HEK293 (cell line): ENCODE measurements at regions not wholly inside any gene's neighbourhood (a gene's known extent, or its start where the extent isn't known, plus 50 kb on each side); places are given as distances from the start of the nearest gene placed in this dataset.

Experiments used
- CTCF ChIA-PET: fragments of 350-600 bp; formaldehyde crosslinking; extraction: SDS; loops from one replicate; lab custom pipeline; 2021; ENCODE audit warnings: antibody characterized with exemption; lab: Yijun Ruan, JAX
- POLR2A ChIA-PET: fragments of 300-600 bp; formaldehyde crosslinking; extraction: SDS; loops from one replicate; lab custom pipeline; 2020; ENCODE audit warnings: antibody characterized with exemption, inconsistent platforms; lab: Yijun Ruan, JAX
- H3K27ac ChIP-seq: fragments of 200-500 bp; sonication (Bioruptor generic); 2 replicates; pipeline ENCODE4 v1.5.1; 2014; ENCODE audit warnings: low read depth, low read length, control low read depth, inconsistent platforms; ENCODE audit errors: extremely low read depth
- H3K36me3 ChIP-seq, 2 experiments: fragments of 200-500 bp in 1 of 2; sonication (Bioruptor generic) in 1 of 2; 1 replicate in 1 of 2; 2 replicates in 1 of 2; pipeline ENCODE4 v1.5.1; 2014 to 2017; ENCODE audit warnings: inconsistent platforms in 2 of 2, low read length in 2 of 2; ENCODE audit not compliant: control insufficient read depth in 2 of 2, insufficient read depth in 1 of 2
- H3K4me1 ChIP-seq: fragments of 200-500 bp; sonication (Bioruptor generic); 2 replicates; pipeline ENCODE4 v1.5.1; 2014; ENCODE audit warnings: mild to moderate bottlenecking, low read length, inconsistent platforms; ENCODE audit not compliant: control insufficient read depth, insufficient read depth
- H3K4me3 ChIP-seq: 2 replicates; pipeline ENCODE4 v1.5.1; 2011; ENCODE audit warnings: low read depth, mild to moderate bottlenecking, control low read depth, low read length, moderate library complexity
- H3K9me3 ChIP-seq: fragments of 200-500 bp; sonication (Bioruptor generic); 2 replicates; pipeline ENCODE4 v1.5.1; 2014; ENCODE audit warnings: low read depth, low read length, inconsistent platforms; ENCODE audit not compliant: control insufficient read depth, insufficient read depth
- GLIS2 ChIP-seq: fragments of 450-650 bp; formaldehyde crosslinking; IDR thresholded peaks from 2 replicates; pipeline ENCODE4 v1.5.1; 2016; ENCODE audit warnings: missing biosample characterization, missing genetic modification characterization
- KLF16 ChIP-seq: fragments of 450-650 bp; formaldehyde crosslinking; IDR thresholded peaks from 2 replicates; pipeline ENCODE4 v1.5.1; 2017; ENCODE audit warnings: missing biosample characterization, missing genetic modification characterization
- KLF8 ChIP-seq: fragments of 450-650 bp; formaldehyde crosslinking; IDR thresholded peaks from 2 replicates; pipeline ENCODE4 v1.5.1; 2016; ENCODE audit warnings: missing biosample characterization, missing genetic modification characterization
- MEIS1 ChIP-seq: sonication (generic); formaldehyde crosslinking; IDR thresholded peaks from 2 replicates; pipeline ENCODE4 v1.8.1; 2022; ENCODE audit warnings: missing genetic modification reagents, mild to moderate bottlenecking, borderline replicate concordance
- OVOL3 ChIP-seq: fragments of 450-650 bp; formaldehyde crosslinking; IDR thresholded peaks from 2 replicates; pipeline ENCODE4 v1.5.1; 2016; ENCODE audit warnings: missing biosample characterization, missing genetic modification characterization
- SCRT2 ChIP-seq: fragments of 450-650 bp; formaldehyde crosslinking; IDR thresholded peaks from 2 replicates; pipeline ENCODE4 v1.5.1; 2016; ENCODE audit warnings: missing biosample characterization, missing genetic modification characterization
- ZFP37 ChIP-seq: fragments of 450-650 bp; formaldehyde crosslinking; IDR thresholded peaks from 2 replicates; pipeline ENCODE4 v1.5.1; 2016; ENCODE audit warnings: missing biosample characterization, missing genetic modification characterization
- ZNF23 ChIP-seq: fragments of 450-650 bp; formaldehyde crosslinking; IDR thresholded peaks from 2 replicates; pipeline ENCODE4 v1.5.1; 2016; ENCODE audit warnings: missing biosample characterization, missing genetic modification characterization, borderline replicate concordance
- ZNF324 ChIP-seq: fragments of 450-650 bp; formaldehyde crosslinking; IDR thresholded peaks from 2 replicates; pipeline ENCODE4 v1.5.1; 2016; ENCODE audit warnings: missing biosample characterization, missing genetic modification characterization
- ZNF341 ChIP-seq: fragments of 450-650 bp; formaldehyde crosslinking; IDR thresholded peaks from 2 replicates; pipeline ENCODE4; 2016; ENCODE audit warnings: low read depth, missing biosample characterization, missing genetic modification characterization
- ZNF530 ChIP-seq: fragments of 450-650 bp; formaldehyde crosslinking; IDR thresholded peaks from 2 replicates; pipeline ENCODE4 v1.5.1; 2016; ENCODE audit warnings: low read depth, missing biosample characterization, missing genetic modification characterization
- ZNF560 ChIP-seq: fragments of 450-650 bp; formaldehyde crosslinking; IDR thresholded peaks from 2 replicates; pipeline ENCODE4 v1.5.1; 2017; ENCODE audit warnings: missing biosample characterization, missing genetic modification characterization, borderline replicate concordance
- ZNF585B ChIP-seq: fragments of 450-650 bp; formaldehyde crosslinking; IDR thresholded peaks from 2 replicates; pipeline ENCODE4 v1.5.1; 2016; ENCODE audit warnings: missing biosample characterization, missing genetic modification characterization
- ZNF777 ChIP-seq: fragments of 450-650 bp; formaldehyde crosslinking; IDR thresholded peaks from 2 replicates; pipeline ENCODE4 v1.5.1; 2017; ENCODE audit warnings: missing biosample characterization, missing genetic modification characterization, borderline replicate concordance
- ZSCAN23 ChIP-seq: fragments of 450-650 bp; formaldehyde crosslinking; IDR thresholded peaks from 2 replicates; pipeline ENCODE4 v1.5.1; 2016; ENCODE audit warnings: missing biosample characterization, missing genetic modification characterization
- TF ChIP-seq, protein P1 (sequence below): fragments of 450-650 bp; formaldehyde crosslinking; IDR thresholded peaks from 2 replicates; pipeline ENCODE4 v1.5.1; 2016; ENCODE audit warnings: missing biosample characterization, missing genetic modification characterization
- TF ChIP-seq, protein P2 (sequence below): fragments of 450-650 bp; formaldehyde crosslinking; IDR thresholded peaks from 2 replicates; pipeline ENCODE4 v1.5.1; 2017; ENCODE audit warnings: missing biosample characterization, missing genetic modification characterization
- TF ChIP-seq, protein P3 (sequence below): fragments of 450-650 bp; formaldehyde crosslinking; IDR thresholded peaks from 2 replicates; pipeline ENCODE4 v1.5.1; 2016; ENCODE audit warnings: missing biosample characterization, missing genetic modification characterization
- TF ChIP-seq, protein P4 (sequence below): sonication (generic); formaldehyde crosslinking; IDR thresholded peaks from 2 replicates; pipeline ENCODE4 v1.8.1; 2022; ENCODE audit warnings: mild to moderate bottlenecking, moderate library complexity, missing genetic modification reagents
- TF ChIP-seq, protein P5 (sequence below): fragments of 450-650 bp; formaldehyde crosslinking; IDR thresholded peaks from 2 replicates; pipeline ENCODE4 v1.5.1; 2017; ENCODE audit warnings: missing biosample characterization, missing genetic modification characterization
- TF ChIP-seq, protein P6 (sequence below): fragments of 450-650 bp; formaldehyde crosslinking; IDR thresholded peaks from 2 replicates; pipeline ENCODE4 v1.5.1; 2017; ENCODE audit warnings: missing biosample characterization, missing genetic modification characterization
- TF ChIP-seq, protein P7 (sequence below): fragments of 450-650 bp; formaldehyde crosslinking; IDR thresholded peaks from 2 replicates; pipeline ENCODE4 v1.5.1; 2016; ENCODE audit warnings: missing biosample characterization, missing genetic modification characterization

DNA sequence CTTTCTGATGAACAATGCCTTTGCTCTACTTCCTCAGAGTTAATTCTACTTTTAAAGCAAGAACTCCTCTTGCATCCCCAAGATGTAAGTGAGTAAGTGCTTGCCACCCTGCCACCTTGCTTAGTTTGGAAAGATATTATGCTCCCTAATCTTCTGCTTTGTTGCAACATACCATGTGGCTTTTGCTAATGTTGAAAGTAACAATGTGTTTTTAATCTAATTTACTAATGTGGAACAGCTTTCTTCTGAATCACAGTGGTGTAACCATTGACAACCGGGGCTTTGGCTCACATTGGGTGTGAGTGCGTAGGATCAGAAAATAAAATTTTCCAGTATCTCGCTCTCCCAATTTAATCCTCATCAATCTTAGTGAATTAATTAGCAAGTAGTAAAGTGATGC, 254.1 kb upstream of the PTER start (continued):
- TF ChIP-seq ZNF530 (tag by site-specific recombination) (no peak), ZNF324 (tag by site-specific recombination) (no peak), SCRT2 (tag by site-specific recombination) (no peak)

DNA sequence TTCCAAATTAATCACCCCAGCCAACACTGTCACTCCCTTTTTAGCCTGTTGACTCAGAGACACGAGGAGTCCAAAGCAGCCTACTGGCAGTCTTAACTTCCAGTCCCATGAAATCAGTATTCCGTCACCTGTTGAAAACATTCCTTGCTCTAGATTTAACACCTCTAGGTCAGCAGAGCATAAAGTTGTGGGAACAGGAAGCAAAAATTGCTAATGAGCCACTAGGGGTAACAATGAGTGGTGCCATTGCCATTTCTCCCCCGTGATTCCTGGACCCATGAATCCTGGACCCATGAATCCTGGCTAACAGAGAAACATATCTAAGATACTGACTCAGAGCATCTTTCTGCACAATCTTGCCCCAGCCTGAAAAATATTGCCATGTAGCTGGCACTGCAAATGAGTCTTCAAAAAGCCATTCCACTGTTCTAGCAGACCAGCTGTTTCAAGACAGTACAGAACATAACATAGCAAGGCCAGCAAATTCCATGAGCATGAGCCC, 252.7 kb upstream of the PTER start:
- TF ChIP-seq, protein P1, sequence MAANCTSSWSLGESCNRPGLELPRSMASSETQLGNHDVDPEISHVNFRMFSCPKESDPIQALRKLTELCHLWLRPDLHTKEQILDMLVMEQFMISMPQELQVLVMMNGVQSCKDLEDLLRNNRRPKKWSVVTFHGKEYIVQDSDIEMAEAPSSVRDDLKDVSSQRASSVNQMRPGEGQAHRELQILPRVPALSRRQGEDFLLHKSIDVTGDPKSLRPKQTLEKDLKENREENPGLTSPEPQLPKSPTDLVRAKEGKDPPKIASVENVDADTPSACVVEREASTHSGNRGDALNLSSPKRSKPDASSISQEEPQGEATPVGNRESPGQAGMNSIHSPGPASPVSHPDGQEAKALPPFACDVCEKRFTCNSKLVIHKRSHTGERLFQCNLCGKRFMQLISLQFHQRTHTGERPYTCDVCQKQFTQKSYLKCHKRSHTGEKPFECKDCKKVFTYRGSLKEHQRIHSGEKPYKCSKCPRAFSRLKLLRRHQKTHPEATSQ (tag by site-specific recombination): no peak
- TF ChIP-seq ZNF777 (tag by site-specific recombination): no peak
- TF ChIP-seq, protein P2, sequence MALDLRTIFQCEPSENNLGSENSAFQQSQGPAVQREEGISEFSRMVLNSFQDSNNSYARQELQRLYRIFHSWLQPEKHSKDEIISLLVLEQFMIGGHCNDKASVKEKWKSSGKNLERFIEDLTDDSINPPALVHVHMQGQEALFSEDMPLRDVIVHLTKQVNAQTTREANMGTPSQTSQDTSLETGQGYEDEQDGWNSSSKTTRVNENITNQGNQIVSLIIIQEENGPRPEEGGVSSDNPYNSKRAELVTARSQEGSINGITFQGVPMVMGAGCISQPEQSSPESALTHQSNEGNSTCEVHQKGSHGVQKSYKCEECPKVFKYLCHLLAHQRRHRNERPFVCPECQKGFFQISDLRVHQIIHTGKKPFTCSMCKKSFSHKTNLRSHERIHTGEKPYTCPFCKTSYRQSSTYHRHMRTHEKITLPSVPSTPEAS (tag by site-specific recombination): no peak
- TF ChIP-seq ZNF585B (tag by site-specific recombination): no peak
- TF ChIP-seq OVOL3 (tag by site-specific recombination): no peak
- TF ChIP-seq, protein P3, sequence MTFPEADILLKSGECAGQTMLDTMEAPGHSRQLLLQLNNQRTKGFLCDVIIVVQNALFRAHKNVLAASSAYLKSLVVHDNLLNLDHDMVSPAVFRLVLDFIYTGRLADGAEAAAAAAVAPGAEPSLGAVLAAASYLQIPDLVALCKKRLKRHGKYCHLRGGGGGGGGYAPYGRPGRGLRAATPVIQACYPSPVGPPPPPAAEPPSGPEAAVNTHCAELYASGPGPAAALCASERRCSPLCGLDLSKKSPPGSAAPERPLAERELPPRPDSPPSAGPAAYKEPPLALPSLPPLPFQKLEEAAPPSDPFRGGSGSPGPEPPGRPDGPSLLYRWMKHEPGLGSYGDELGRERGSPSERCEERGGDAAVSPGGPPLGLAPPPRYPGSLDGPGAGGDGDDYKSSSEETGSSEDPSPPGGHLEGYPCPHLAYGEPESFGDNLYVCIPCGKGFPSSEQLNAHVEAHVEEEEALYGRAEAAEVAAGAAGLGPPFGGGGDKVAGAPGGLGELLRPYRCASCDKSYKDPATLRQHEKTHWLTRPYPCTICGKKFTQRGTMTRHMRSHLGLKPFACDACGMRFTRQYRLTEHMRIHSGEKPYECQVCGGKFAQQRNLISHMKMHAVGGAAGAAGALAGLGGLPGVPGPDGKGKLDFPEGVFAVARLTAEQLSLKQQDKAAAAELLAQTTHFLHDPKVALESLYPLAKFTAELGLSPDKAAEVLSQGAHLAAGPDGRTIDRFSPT (tag by site-specific recombination): no peak
- TF ChIP-seq MEIS1 (CRISPR knock-in tag): no peak
- no peak for TF ChIP-seq ZFP37 (tag by site-specific recombination)
- TF ChIP-seq, protein P4, sequence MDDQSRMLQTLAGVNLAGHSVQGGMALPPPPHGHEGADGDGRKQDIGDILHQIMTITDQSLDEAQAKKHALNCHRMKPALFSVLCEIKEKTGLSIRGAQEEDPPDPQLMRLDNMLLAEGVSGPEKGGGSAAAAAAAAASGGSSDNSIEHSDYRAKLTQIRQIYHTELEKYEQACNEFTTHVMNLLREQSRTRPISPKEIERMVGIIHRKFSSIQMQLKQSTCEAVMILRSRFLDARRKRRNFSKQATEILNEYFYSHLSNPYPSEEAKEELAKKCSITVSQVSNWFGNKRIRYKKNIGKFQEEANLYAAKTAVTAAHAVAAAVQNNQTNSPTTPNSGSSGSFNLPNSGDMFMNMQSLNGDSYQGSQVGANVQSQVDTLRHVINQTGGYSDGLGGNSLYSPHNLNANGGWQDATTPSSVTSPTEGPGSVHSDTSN (CRISPR knock-in tag): no peak
- TF ChIP-seq, protein P5, sequence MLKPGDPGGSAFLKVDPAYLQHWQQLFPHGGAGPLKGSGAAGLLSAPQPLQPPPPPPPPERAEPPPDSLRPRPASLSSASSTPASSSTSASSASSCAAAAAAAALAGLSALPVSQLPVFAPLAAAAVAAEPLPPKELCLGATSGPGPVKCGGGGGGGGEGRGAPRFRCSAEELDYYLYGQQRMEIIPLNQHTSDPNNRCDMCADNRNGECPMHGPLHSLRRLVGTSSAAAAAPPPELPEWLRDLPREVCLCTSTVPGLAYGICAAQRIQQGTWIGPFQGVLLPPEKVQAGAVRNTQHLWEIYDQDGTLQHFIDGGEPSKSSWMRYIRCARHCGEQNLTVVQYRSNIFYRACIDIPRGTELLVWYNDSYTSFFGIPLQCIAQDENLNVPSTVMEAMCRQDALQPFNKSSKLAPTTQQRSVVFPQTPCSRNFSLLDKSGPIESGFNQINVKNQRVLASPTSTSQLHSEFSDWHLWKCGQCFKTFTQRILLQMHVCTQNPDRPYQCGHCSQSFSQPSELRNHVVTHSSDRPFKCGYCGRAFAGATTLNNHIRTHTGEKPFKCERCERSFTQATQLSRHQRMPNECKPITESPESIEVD (tag by site-specific recombination): no peak
- no peak for TF ChIP-seq GLIS2 (tag by site-specific recombination)
- no peak for TF ChIP-seq ZNF341 (tag by site-specific recombination)
- TF ChIP-seq ZSCAN23 (tag by site-specific recombination): no peak
- TF ChIP-seq KLF8 (tag by site-specific recombination): no peak
- TF ChIP-seq, protein P6, sequence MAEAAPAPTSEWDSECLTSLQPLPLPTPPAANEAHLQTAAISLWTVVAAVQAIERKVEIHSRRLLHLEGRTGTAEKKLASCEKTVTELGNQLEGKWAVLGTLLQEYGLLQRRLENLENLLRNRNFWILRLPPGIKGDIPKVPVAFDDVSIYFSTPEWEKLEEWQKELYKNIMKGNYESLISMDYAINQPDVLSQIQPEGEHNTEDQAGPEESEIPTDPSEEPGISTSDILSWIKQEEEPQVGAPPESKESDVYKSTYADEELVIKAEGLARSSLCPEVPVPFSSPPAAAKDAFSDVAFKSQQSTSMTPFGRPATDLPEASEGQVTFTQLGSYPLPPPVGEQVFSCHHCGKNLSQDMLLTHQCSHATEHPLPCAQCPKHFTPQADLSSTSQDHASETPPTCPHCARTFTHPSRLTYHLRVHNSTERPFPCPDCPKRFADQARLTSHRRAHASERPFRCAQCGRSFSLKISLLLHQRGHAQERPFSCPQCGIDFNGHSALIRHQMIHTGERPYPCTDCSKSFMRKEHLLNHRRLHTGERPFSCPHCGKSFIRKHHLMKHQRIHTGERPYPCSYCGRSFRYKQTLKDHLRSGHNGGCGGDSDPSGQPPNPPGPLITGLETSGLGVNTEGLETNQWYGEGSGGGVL (tag by site-specific recombination): no peak
- TF ChIP-seq, protein P7, sequence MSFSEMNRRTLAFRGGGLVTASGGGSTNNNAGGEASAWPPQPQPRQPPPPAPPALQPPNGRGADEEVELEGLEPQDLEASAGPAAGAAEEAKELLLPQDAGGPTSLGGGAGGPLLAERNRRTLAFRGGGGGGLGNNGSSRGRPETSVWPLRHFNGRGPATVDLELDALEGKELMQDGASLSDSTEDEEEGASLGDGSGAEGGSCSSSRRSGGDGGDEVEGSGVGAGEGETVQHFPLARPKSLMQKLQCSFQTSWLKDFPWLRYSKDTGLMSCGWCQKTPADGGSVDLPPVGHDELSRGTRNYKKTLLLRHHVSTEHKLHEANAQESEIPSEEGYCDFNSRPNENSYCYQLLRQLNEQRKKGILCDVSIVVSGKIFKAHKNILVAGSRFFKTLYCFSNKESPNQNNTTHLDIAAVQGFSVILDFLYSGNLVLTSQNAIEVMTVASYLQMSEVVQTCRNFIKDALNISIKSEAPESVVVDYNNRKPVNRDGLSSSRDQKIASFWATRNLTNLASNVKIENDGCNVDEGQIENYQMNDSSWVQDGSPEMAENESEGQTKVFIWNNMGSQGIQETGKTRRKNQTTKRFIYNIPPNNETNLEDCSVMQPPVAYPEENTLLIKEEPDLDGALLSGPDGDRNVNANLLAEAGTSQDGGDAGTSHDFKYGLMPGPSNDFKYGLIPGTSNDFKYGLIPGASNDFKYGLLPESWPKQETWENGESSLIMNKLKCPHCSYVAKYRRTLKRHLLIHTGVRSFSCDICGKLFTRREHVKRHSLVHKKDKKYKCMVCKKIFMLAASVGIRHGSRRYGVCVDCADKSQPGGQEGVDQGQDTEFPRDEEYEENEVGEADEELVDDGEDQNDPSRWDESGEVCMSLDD (tag by site-specific recombination): no peak
- no peak for TF ChIP-seq KLF16 (tag by site-specific recombination)
- TF ChIP-seq ZNF560 (tag by site-specific recombination): no peak
- TF ChIP-seq ZNF23 (tag by site-specific recombination): no peak
- Histone ChIP-seq H3K36me3 (no peaks in the 10 kb centered on the region), H3K4me1 (no peaks in the 10 kb centered on the region), H3K4me3 (no peak overlapping the region), H3K27ac (no peak overlapping the region), H3K9me3 (no peaks in the 10 kb centered on the region)
- ChIA-PET CTCF (no interaction called here), POLR2A (no interaction called here)
